Fibroblast of upper back skin (primary cell): ENCODE measurements at regions not wholly inside any gene's neighbourhood (a gene's known extent, or its start where the extent isn't known, plus 50 kb on each side); places are given as distances from the start of the nearest gene placed in this dataset.

ENCODE experiments used
- DNase-seq: peaks from one replicate; pipeline ENCODE4 v3.0.0-alpha.2; 2013

- no peak for DNase-seq
These were observed 427.4 kb downstream of the TTLL7 start for GRCh38 chr1:83571536-83571935.

- no peak for DNase-seq
These were observed 437.6 kb downstream of the TTLL7 start for GRCh38 chr1:83561346-83561745.

GRCh38 chr1:83559129-83559840 lies 439.6 kb downstream of the TTLL7 start:
- DNase-seq: peak; percentile 55

GRCh38 chr1:83555871-83556270 lies 443.1 kb downstream of the TTLL7 start:
- no peak for DNase-seq

- DNase-seq: no peak
These were observed 444.8 kb downstream of the TTLL7 start for GRCh38 chr1:83554174-83554573.

- DNase-seq: no peak
These were observed 446.1 kb downstream of the TTLL7 start for GRCh38 chr1:83552820-83553219.

GRCh38 chr1:83548311-83548710 lies 450.6 kb downstream of the TTLL7 start:
- DNase-seq: no peak

GRCh38 chr1:83547901-83548300 lies 451.0 kb downstream of the TTLL7 start:
- peak; percentile 96 for DNase-seq

- DNase-seq: peak; percentile 92
These were observed 452.1 kb downstream of the TTLL7 start for GRCh38 chr1:83546874-83547273.

GRCh38 chr1:83545066-83545862 lies 453.7 kb downstream of the TTLL7 start:
- DNase-seq: peak; percentile 69

- no peak for DNase-seq
These were observed 455.5 kb downstream of the TTLL7 start for GRCh38 chr1:83543222-83543973.

GRCh38 chr1:83531521-83532309 lies 467.2 kb downstream of the TTLL7 start:
- DNase-seq: no peak

GRCh38 chr1:83530506-83530905 lies 468.4 kb downstream of the TTLL7 start:
- no peak for DNase-seq

- DNase-seq: no peak
These were observed 470.9 kb downstream of the TTLL7 start for GRCh38 chr1:83527987-83528386.

GRCh38 chr1:83520797-83521196 lies 478.1 kb downstream of the TTLL7 start:
- no peak for DNase-seq

- DNase-seq: peak; percentile 88
These were observed 482.6 kb downstream of the TTLL7 start for GRCh38 chr1:83516369-83516768.

GRCh38 chr1:83515578-83516154 lies 483.3 kb downstream of the TTLL7 start:
- no peak for DNase-seq

GRCh38 chr1:83512373-83513193 lies 486.3 kb downstream of the TTLL7 start:
- DNase-seq: peak; percentile 39

GRCh38 chr1:83511146-83511726 lies 487.7 kb downstream of the TTLL7 start:
- peak; percentile 80 for DNase-seq

- DNase-seq: no peak
These were observed 489.6 kb downstream of the TTLL7 start for GRCh38 chr1:83509301-83509781.
